ENCODE measurements at regions not wholly inside any gene's neighbourhood (a gene's known extent, or its start where the extent isn't known, plus 50 kb on each side); places are given as distances from the start of the nearest gene placed in this dataset.
"Not testable (repeated sequence)": the region's sequence is repeated elsewhere in the genome, so short reads cannot be mapped to it uniquely, and the experiment has no call there.

- DNase-seq (ENCODE audit: low spot score), result not testable (repeated sequence)
Measured at GRCh38 chr9:6104406-6104805, 89.0 kb upstream of the RANBP6 start.

- not testable (repeated sequence) for DNase-seq (ENCODE audit: low spot score)
Measured at GRCh38 chr9:6103911-6104310, 88.5 kb upstream of the RANBP6 start.

- DNase-seq (ENCODE audit: low spot score), result not testable (repeated sequence)
Measured at GRCh38 chr9:6102336-6102987, 87.0 kb upstream of the RANBP6 start.

- not testable (repeated sequence) for DNase-seq (ENCODE audit: low spot score)
Measured at GRCh38 chr9:6101725-6102124, 86.3 kb upstream of the RANBP6 start.

GRCh38 chr9:6099346-6099745 lies 83.9 kb upstream of the RANBP6 start:
- not testable (repeated sequence) for DNase-seq (ENCODE audit: low spot score)

- DNase-seq (ENCODE audit: low spot score), result no peak
Measured at GRCh38 chr9:6098431-6098830, 83.0 kb upstream of the RANBP6 start.

GRCh38 chr9:6096821-6097220 lies 81.4 kb upstream of the RANBP6 start:
- no peak for DNase-seq (ENCODE audit: low spot score)

- DNase-seq (ENCODE audit: low spot score), result no peak
Measured at GRCh38 chr9:6090277-6091210, 75.1 kb upstream of the RANBP6 start.

- no peak for DNase-seq (ENCODE audit: low spot score)
Measured at GRCh38 chr9:6089300-6089699, 73.9 kb upstream of the RANBP6 start.

GRCh38 chr9:6086006-6086655 lies 70.7 kb upstream of the RANBP6 start:
- no peak for DNase-seq (ENCODE audit: low spot score)

GRCh38 chr9:6080154-6080716 lies 64.8 kb upstream of the RANBP6 start:
- peak; percentile 68 for DNase-seq (ENCODE audit: low spot score)

GRCh38 chr9:6079386-6079785 lies 64.0 kb upstream of the RANBP6 start:
- no peak for DNase-seq (ENCODE audit: low spot score)

- no peak for DNase-seq (ENCODE audit: low spot score)
Measured at GRCh38 chr9:6078382-6079105, 63.1 kb upstream of the RANBP6 start.

- no peak for DNase-seq (ENCODE audit: low spot score)
Measured at GRCh38 chr9:6076851-6077250, 61.4 kb upstream of the RANBP6 start.

- DNase-seq (ENCODE audit: low spot score), result no peak
Measured at GRCh38 chr9:6073731-6074130, 58.3 kb upstream of the RANBP6 start.

GRCh38 chr9:6072865-6073264 lies 57.4 kb upstream of the RANBP6 start:
- DNase-seq (ENCODE audit: low spot score), result no peak

- no peak for DNase-seq (ENCODE audit: low spot score)
Measured at GRCh38 chr9:6072453-6072852, 57.0 kb upstream of the RANBP6 start.

GRCh38 chr9:6068983-6069382 lies 53.6 kb upstream of the RANBP6 start:
- DNase-seq (ENCODE audit: low spot score), result peak; percentile 32

- DNase-seq (ENCODE audit: low spot score), result no peak
Measured at GRCh38 chr9:6067426-6067825, 52.0 kb upstream of the RANBP6 start.
